ENCODE measurements at regions not wholly inside any gene's neighbourhood (a gene's known extent, or its start where the extent isn't known, plus 50 kb on each side); places are given as distances from the start of the nearest gene placed in this dataset.

- no peak for DNase-seq (ENCODE audit: low spot score)
These were observed 478.9 kb upstream of the NRP1 start for GRCh38 chr10:33813415-33813814.

- DNase-seq (ENCODE audit: low spot score), result no peak
These were observed 478.1 kb upstream of the NRP1 start for GRCh38 chr10:33812586-33812985.

GRCh38 chr10:33810986-33811385 lies 476.5 kb upstream of the NRP1 start:
- DNase-seq (ENCODE audit: low spot score), result no peak

GRCh38 chr10:33809732-33810131 lies 475.3 kb upstream of the NRP1 start:
- no peak for DNase-seq (ENCODE audit: low spot score)

GRCh38 chr10:33808475-33808874 lies 474.0 kb upstream of the NRP1 start:
- DNase-seq (ENCODE audit: low spot score), result no peak

- DNase-seq (ENCODE audit: low spot score), result no peak
These were observed 473.3 kb upstream of the NRP1 start for GRCh38 chr10:33807531-33808359.

GRCh38 chr10:33805831-33806230 lies 471.4 kb upstream of the NRP1 start:
- no peak for DNase-seq (ENCODE audit: low spot score)

GRCh38 chr10:33804584-33804983 lies 470.1 kb upstream of the NRP1 start:
- DNase-seq (ENCODE audit: low spot score), result no peak

- DNase-seq (ENCODE audit: low spot score), result no peak
These were observed 468.8 kb upstream of the NRP1 start for GRCh38 chr10:33803248-33803647.

- no peak for DNase-seq (ENCODE audit: low spot score)
These were observed 468.1 kb upstream of the NRP1 start for GRCh38 chr10:33802566-33802965.

- DNase-seq (ENCODE audit: low spot score), result no peak
These were observed 467.2 kb upstream of the NRP1 start for GRCh38 chr10:33801705-33802104.

GRCh38 chr10:33800986-33801385 lies 466.5 kb upstream of the NRP1 start:
- no peak for DNase-seq (ENCODE audit: low spot score)

- DNase-seq (ENCODE audit: low spot score), result no peak
These were observed 466.1 kb upstream of the NRP1 start for GRCh38 chr10:33800545-33800944.

- no peak for DNase-seq (ENCODE audit: low spot score)
These were observed 465.5 kb upstream of the NRP1 start for GRCh38 chr10:33799944-33800323.

- no peak for DNase-seq (ENCODE audit: low spot score)
These were observed 464.9 kb upstream of the NRP1 start for GRCh38 chr10:33799281-33799943.

GRCh38 chr10:33798754-33799153 lies 464.3 kb upstream of the NRP1 start:
- no peak for DNase-seq (ENCODE audit: low spot score)

GRCh38 chr10:33796680-33797079 lies 462.2 kb upstream of the NRP1 start:
- DNase-seq (ENCODE audit: low spot score), result no peak

GRCh38 chr10:33795529-33795928 lies 461.1 kb upstream of the NRP1 start:
- DNase-seq (ENCODE audit: low spot score), result no peak

GRCh38 chr10:33794460-33794859 lies 460.0 kb upstream of the NRP1 start:
- DNase-seq (ENCODE audit: low spot score), result no peak

GRCh38 chr10:33793793-33794192 lies 459.3 kb upstream of the NRP1 start:
- DNase-seq (ENCODE audit: low spot score), result no peak

- DNase-seq (ENCODE audit: low spot score), result no peak
These were observed 456.8 kb upstream of the NRP1 start for GRCh38 chr10:33791272-33791660.

- no peak for DNase-seq (ENCODE audit: low spot score)
These were observed 456.2 kb upstream of the NRP1 start for GRCh38 chr10:33790521-33791271.

- DNase-seq (ENCODE audit: low spot score), result no peak
These were observed 449.1 kb upstream of the NRP1 start for GRCh38 chr10:33783557-33783956.

All from AG08396 (cell line).